Fibroblast of skin of back (primary cell): ENCODE measurements at regions not wholly inside any gene's neighbourhood (a gene's known extent, or its start where the extent isn't known, plus 50 kb on each side); places are given as distances from the start of the nearest gene placed in this dataset.
"Not testable (repeated sequence)": the region's sequence is repeated elsewhere in the genome, so short reads cannot be mapped to it uniquely, and the experiment has no call there.

Source experiments
- DNase-seq: peaks from one replicate; pipeline ENCODE4 v3.0.0-alpha.2; 2013

- DNase-seq = no peak
Measured at GRCh38 chr17:33983824-33984574, 271.1 kb upstream of the CCL2 start.

- no peak for DNase-seq
Measured at GRCh38 chr17:33986088-33986487, 269.0 kb upstream of the CCL2 start.

GRCh38 chr17:33986566-33986965, 268.5 kb upstream of the CCL2 start:
- no peak for DNase-seq

- DNase-seq = no peak
Measured at GRCh38 chr17:33987162-33987561, 267.9 kb upstream of the CCL2 start.

GRCh38 chr17:33989361-33990148, 265.5 kb upstream of the CCL2 start:
- no peak for DNase-seq

- no peak for DNase-seq
Measured at GRCh38 chr17:33990943-33991706, 264.0 kb upstream of the CCL2 start.

- DNase-seq = no peak
Measured at GRCh38 chr17:33992113-33992512, 263.0 kb upstream of the CCL2 start.

- no peak for DNase-seq
Measured at GRCh38 chr17:34000639-34001038, 254.4 kb upstream of the CCL2 start.

- no peak for DNase-seq
Measured at GRCh38 chr17:34001246-34001645, 253.8 kb upstream of the CCL2 start.

- DNase-seq = no peak
Measured at GRCh38 chr17:34006126-34006525, 249.0 kb upstream of the CCL2 start.

GRCh38 chr17:34008125-34008524, 247.0 kb upstream of the CCL2 start:
- DNase-seq = no peak

GRCh38 chr17:34009912-34010311, 245.2 kb upstream of the CCL2 start:
- DNase-seq = no peak

- no peak for DNase-seq
Measured at GRCh38 chr17:34010534-34010933, 244.6 kb upstream of the CCL2 start.

- DNase-seq = no peak
Measured at GRCh38 chr17:34011599-34011998, 243.5 kb upstream of the CCL2 start.

- no peak for DNase-seq
Measured at GRCh38 chr17:34012709-34013375, 242.2 kb upstream of the CCL2 start.

- no peak for DNase-seq
Measured at GRCh38 chr17:34015253-34015652, 239.8 kb upstream of the CCL2 start.

- DNase-seq = no peak
Measured at GRCh38 chr17:34024386-34024785, 230.7 kb upstream of the CCL2 start.

GRCh38 chr17:34024806-34025551, 230.1 kb upstream of the CCL2 start:
- no peak for DNase-seq

- not testable (repeated sequence) for DNase-seq
Measured at GRCh38 chr17:34030601-34031000, 224.5 kb upstream of the CCL2 start.

- DNase-seq = not testable (repeated sequence)
Measured at GRCh38 chr17:34032305-34032704, 222.8 kb upstream of the CCL2 start.

GRCh38 chr17:34038786-34039185, 216.3 kb upstream of the CCL2 start:
- not testable (repeated sequence) for DNase-seq

GRCh38 chr17:34039213-34039612, 215.9 kb upstream of the CCL2 start:
- DNase-seq = not testable (repeated sequence)
